GM21423 (cell line): ENCODE measurements at regions not wholly inside any gene's neighbourhood (a gene's known extent, or its start where the extent isn't known, plus 50 kb on each side); places are given as distances from the start of the nearest gene placed in this dataset.
"Not testable (repeated sequence)": the region's sequence is repeated elsewhere in the genome, so short reads cannot be mapped to it uniquely, and the experiment has no call there.

Source experiments
- ATAC-seq: cut with Tn5 transposase; IDR thresholded peaks from one replicate; pipeline ENCODE4 v1.9.1; 2021; ENCODE audit warnings: mild to moderate bottlenecking, moderate library complexity; ENCODE audit not compliant: unreplicated experiment

- ATAC-seq = no peak
These were observed 84.4 kb upstream of the NANOS1 start for GRCh38 chr10:118944959-118945633.

- no peak for ATAC-seq
These were observed 80.7 kb upstream of the NANOS1 start for GRCh38 chr10:118948786-118949185.

- no peak for ATAC-seq
These were observed 79.3 kb upstream of the NANOS1 start for GRCh38 chr10:118950190-118950680.

GRCh38 chr10:118950997-118951637 is 78.4 kb upstream of the NANOS1 start:
- no peak for ATAC-seq

GRCh38 chr10:118952493-118953295 is 76.8 kb upstream of the NANOS1 start:
- no peak for ATAC-seq

GRCh38 chr10:118953598-118954393 is 75.7 kb upstream of the NANOS1 start:
- ATAC-seq = no peak

GRCh38 chr10:118955531-118955930 is 74.0 kb upstream of the NANOS1 start:
- ATAC-seq = no peak

GRCh38 chr10:118955951-118956801 is 73.3 kb upstream of the NANOS1 start:
- no peak for ATAC-seq

GRCh38 chr10:118956802-118957442 is 72.6 kb upstream of the NANOS1 start:
- ATAC-seq = no peak

GRCh38 chr10:118957443-118957825 is 72.1 kb upstream of the NANOS1 start:
- ATAC-seq = no peak

GRCh38 chr10:118957966-118958365 is 71.5 kb upstream of the NANOS1 start:
- ATAC-seq = no peak

GRCh38 chr10:118958559-118958958 is 71.0 kb upstream of the NANOS1 start:
- ATAC-seq = no peak

- no peak for ATAC-seq
These were observed 70.3 kb upstream of the NANOS1 start for GRCh38 chr10:118958984-118959925.

- no peak for ATAC-seq
These were observed 69.1 kb upstream of the NANOS1 start for GRCh38 chr10:118960157-118961090.

- ATAC-seq = no peak
These were observed 68.1 kb upstream of the NANOS1 start for GRCh38 chr10:118961436-118961835.

- ATAC-seq = not testable (repeated sequence)
These were observed 67.1 kb upstream of the NANOS1 start for GRCh38 chr10:118962331-118962868.

GRCh38 chr10:118963341-118963740 is 66.2 kb upstream of the NANOS1 start:
- ATAC-seq = no peak
